Testis (tissue), 2 donors: ENCODE measurements at regions not wholly inside any gene's neighbourhood (a gene's known extent, or its start where the extent isn't known, plus 50 kb on each side); places are given as distances from the start of the nearest gene placed in this dataset.

ENCODE experiments used
- CTCF ChIP-seq, 3 experiments: fragments of 450-650 bp in 2 of 3; fragments of 200-600 bp in 1 of 3; sonication (generic) in 1 of 3; IDR thresholded peaks; one replicate each; pipeline ENCODE4 v1.5.1; 2016 to 2019; ENCODE audit warnings: antibody characterized with exemption in 3 of 3, mild to moderate bottlenecking in 2 of 3, moderate library complexity in 1 of 3
- POLR2A ChIP-seq: fragments of 450-650 bp; IDR thresholded peaks from one replicate; pipeline ENCODE4 v1.6.1; 2017; ENCODE audit warnings: antibody characterized with exemption, mild to moderate bottlenecking, moderate library complexity

- TF ChIP-seq CTCF (IDR thresholded peaks at IDR 0.05), result no peak
- TF ChIP-seq POLR2A, result no peak
These were observed 91.4 kb upstream of the DEFB112 start for GRCh38 chr6:50141100-50141499.
